ENCODE measurements at regions not wholly inside any gene's neighbourhood (a gene's known extent, or its start where the extent isn't known, plus 50 kb on each side); places are given as distances from the start of the nearest gene placed in this dataset.

GRCh38 chr13:99902657-99903056, 68.9 kb downstream of the ZIC5 start:
- TF ChIP-seq EZH2 (IDR thresholded peaks at IDR 0.05) (no peak), POLR2AphosphoS5 (IDR thresholded peaks at IDR 0.05; ENCODE audit: borderline replicate concordance, low read depth, low read length) (no peak)

Measured in SK-N-MC (cell line).